PC-3 (cell line): ENCODE measurements at regions not wholly inside any gene's neighbourhood (a gene's known extent, or its start where the extent isn't known, plus 50 kb on each side); places are given as distances from the start of the nearest gene placed in this dataset.

Experiments
- ATAC-seq: fragments of 200-7000 bp; cut with Tn5 transposase; 2 replicates; pipeline ENCODE4 v1.9.1; 2020; ENCODE audit warnings: mild to moderate bottlenecking, moderate library complexity
- BruUV-seq: library from RNA; stranded (reverse); fragments of 400-500 nt; replicated peaks from 2 replicates; lab custom pipeline; 2021; lab: Mats Ljungman, UMichigan
- CTCF ChIA-PET: fragments of 300-600 bp; sonication (Branson Sonifier 250); formaldehyde crosslinking; loops from one replicate; lab custom pipeline; 2022; ENCODE audit warnings: antibody characterized with exemption; lab: Charles Lee
- POLR2A ChIA-PET: fragments of 300-600 bp; sonication (Branson Sonifier 250); formaldehyde crosslinking; loops from one replicate; lab custom pipeline; 2022; ENCODE audit warnings: antibody characterized with exemption; ENCODE audit not compliant: unreplicated experiment; lab: Charles Lee
- DNase-seq: peaks from one replicate; pipeline ENCODE4 v3.0.0-alpha.2; 2015
- H2AFZ ChIP-seq: fragments of 300-600 bp; sonication (generic); 2 replicates; pipeline ENCODE4 v1.6.0; 2016; ENCODE audit warnings: antibody characterized with exemption, low read length
- H3F3A ChIP-seq: fragments of 300-600 bp; sonication (generic); one replicate; pipeline ENCODE4 v1.6.0; 2017; ENCODE audit warnings: antibody characterized with exemption, low read length, control low read depth, mild to moderate bottlenecking; ENCODE audit not compliant: unreplicated experiment
- H3K27ac ChIP-seq: fragments of 300-600 bp; sonication (generic); 2 replicates; pipeline ENCODE4 v1.5.1; 2016; ENCODE audit warnings: mild to moderate bottlenecking, low read length
- H3K27me3 ChIP-seq: fragments of 300-600 bp; sonication (generic); 2 replicates; pipeline ENCODE4 v1.6.1; 2016; ENCODE audit warnings: low read length, mixed read lengths
- H3K36me3 ChIP-seq: fragments of 300-600 bp; sonication (generic); 2 replicates; pipeline ENCODE4 v1.6.1; 2016; ENCODE audit warnings: low read depth, mixed run types, low read length, mixed read lengths
- H3K4me1 ChIP-seq: fragments of 300-600 bp; sonication (generic); 2 replicates; pipeline ENCODE4 v1.5.1; 2016; ENCODE audit warnings: low read length; ENCODE audit not compliant: insufficient read depth
- H3K4me2 ChIP-seq: fragments of 300-600 bp; sonication (generic); 2 replicates; pipeline ENCODE4 v1.6.0; 2016; ENCODE audit warnings: low read length
- H3K4me3 ChIP-seq: fragments of 300-600 bp; sonication (generic); 2 replicates; pipeline ENCODE4 v1.5.1; 2016; ENCODE audit warnings: mild to moderate bottlenecking, low read length, mixed read lengths
- H3K79me2 ChIP-seq: fragments of 300-600 bp; sonication (generic); 2 replicates; pipeline ENCODE4 v1.6.1; 2017; ENCODE audit warnings: low read length, mixed read lengths
- H3K9ac ChIP-seq: fragments of 300-600 bp; sonication (generic); 2 replicates; pipeline ENCODE4 v1.6.0; 2016; ENCODE audit warnings: mild to moderate bottlenecking, low read length
- H3K9me2 ChIP-seq: fragments of 300-600 bp; sonication (generic); replicated peaks from 2 replicates; pipeline ENCODE4 v1.6.1; 2016; ENCODE audit warnings: mixed run types, low read length, mixed read lengths
- H3K9me3 ChIP-seq: fragments of 300-600 bp; sonication (generic); 2 replicates; pipeline ENCODE4 v1.6.1; 2016; ENCODE audit warnings: low read length, mixed read lengths
- H4K20me1 ChIP-seq: fragments of 300-600 bp; sonication (generic); 2 replicates; pipeline ENCODE4 v1.6.1; 2016; ENCODE audit warnings: low read length, mixed read lengths
- CTCF ChIP-seq: fragments of 300-600 bp; sonication (generic); conservative IDR thresholded peaks from 2 replicates; pipeline ENCODE4 v1.5.1; 2017; ENCODE audit warnings: antibody characterized with exemption, low read depth, mild to moderate bottlenecking, low read length
- EZH2 ChIP-seq: fragments of 300-600 bp; sonication (generic); IDR thresholded peaks from one replicate; pipeline ENCODE4 v1.6.1; 2017; ENCODE audit warnings: antibody characterized with exemption, mild to moderate bottlenecking, low read length; ENCODE audit not compliant: unreplicated experiment
- EZH2phosphoT487 ChIP-seq: fragments of 300-600 bp; sonication (generic); IDR thresholded peaks from 2 replicates; pipeline ENCODE4 v1.6.1; 2018; ENCODE audit warnings: mild to moderate bottlenecking, antibody characterized with exemption, low read length, borderline replicate concordance
- intact Hi-C: fragments of 100-400 bp; cut with micrococcal nuclease; formaldehyde crosslinking; loops from 2 replicates; pipeline ENCODE4 v1.9.0; 2023

GRCh38 chr1:208381481-208381880 lies 137.3 kb upstream of the PLXNA2 start:
- DNase-seq (no peak), ATAC-seq (no peak)
- Histone ChIP-seq H2AFZ (no peak overlapping the region), H4K20me1 (no peaks in the 10 kb centered on the region), H3K27ac (no peak overlapping the region), H3K4me2 (no peak overlapping the region), H3K4me3 (no peak overlapping the region), H3K9me3 (no peaks in the 10 kb centered on the region), H3K9me2 (no peaks in the 10 kb centered on the region), H3K27me3 (no peaks in the 10 kb centered on the region), H3K79me2 (no peaks in the 10 kb centered on the region), H3K36me3 (no peaks in the 10 kb centered on the region), H3F3A (no peaks in the 10 kb centered on the region), H3K9ac (no peak overlapping the region), H3K4me1 (no peaks in the 10 kb centered on the region)
- BruUV-seq = no TSS peak
- POLR2A ChIA-PET = no interaction called here
- intact Hi-C loops = no loop called here
- TF ChIP-seq CTCF (no peak), EZH2phosphoT487 (no peak), EZH2 (no peak)
- CTCF ChIA-PET = no interaction called here

GRCh38 chr1:208387908-208388811 lies 144.0 kb upstream of the PLXNA2 start:
- Histone ChIP-seq H3K9me2 (no peaks in the 10 kb centered on the region), H3K9me3 (no peaks in the 10 kb centered on the region), H3K36me3 (no peaks in the 10 kb centered on the region), H3K27ac (no peak overlapping the region), H3K4me1 (no peaks in the 10 kb centered on the region), H3K4me3 (no peak overlapping the region), H3K4me2 (no peak overlapping the region), H3F3A (no peaks in the 10 kb centered on the region), H3K79me2 (no peaks in the 10 kb centered on the region), H3K27me3 (0 out of 2 replicates have a peak, but pooled peaks cover 8% of the 10 kb centered on the region), H4K20me1 (no peaks in the 10 kb centered on the region), H2AFZ (no peak overlapping the region), H3K9ac (no peak overlapping the region)
- intact Hi-C loops = no loop called here
- POLR2A ChIA-PET = no interaction called here
- ATAC-seq (no peak), DNase-seq (no peak)
- CTCF ChIA-PET = no interaction called here
- TF ChIP-seq EZH2phosphoT487 (no peak), CTCF (no peak), EZH2 (no peak)
- no TSS peak for BruUV-seq

GRCh38 chr1:208393416-208393815 lies 149.2 kb upstream of the PLXNA2 start:
- Histone ChIP-seq H3K36me3 (no peaks in the 10 kb centered on the region), H3K4me2 (no peak overlapping the region), H3F3A (no peaks in the 10 kb centered on the region), H3K4me3 (no peak overlapping the region), H3K9ac (no peak overlapping the region), H3K9me2 (no peaks in the 10 kb centered on the region), H3K27me3 (no peaks in the 10 kb centered on the region), H3K9me3 (no peaks in the 10 kb centered on the region), H3K79me2 (no peaks in the 10 kb centered on the region), H4K20me1 (no peaks in the 10 kb centered on the region), H3K4me1 (no peaks in the 10 kb centered on the region), H2AFZ (no peak overlapping the region), H3K27ac (no peak overlapping the region)
- no peak for TF ChIP-seq EZH2
- no peak for TF ChIP-seq CTCF
- TF ChIP-seq EZH2phosphoT487 = no peak
- ATAC-seq = no peak
- no TSS peak for BruUV-seq
- CTCF ChIA-PET = no interaction called here
- POLR2A ChIA-PET = no interaction called here
- no peak for DNase-seq
- intact Hi-C loops = no loop called here
